T-helper 17 cell (primary cell): ENCODE measurements at regions not wholly inside any gene's neighbourhood (a gene's known extent, or its start where the extent isn't known, plus 50 kb on each side); places are given as distances from the start of the nearest gene placed in this dataset.

Experiments used
- ATAC-seq: fragments of 150-1000 bp; cut with Tn5 transposase; 2 replicates; pipeline ENCODE4 v1.10.0; 2021; ENCODE audit warnings: mild to moderate bottlenecking, moderate library complexity
- DNase-seq, 3 donors: peaks; one replicate each; pipeline versions ENCODE4 v3.0.0 to v3.0.0-alpha.2; 2020 to 2021
- H3K9me3 ChIP-seq: one replicate; pipeline ENCODE4 v1.7.0; 2013; ENCODE audit warnings: low read length, mild to moderate bottlenecking; ENCODE audit not compliant: control insufficient read depth, poor library complexity, severe bottlenecking
- H3K27ac Mint-ChIP-seq: one replicate; pipeline ENCODE4 v1.8.0; 2022; ENCODE audit warnings: mild to moderate bottlenecking, moderate library complexity, mixed read lengths
- H3K27me3 Mint-ChIP-seq: one replicate; pipeline ENCODE4 v1.8.0; 2022; ENCODE audit warnings: mixed read lengths
- H3K36me3 Mint-ChIP-seq: one replicate; pipeline ENCODE4 v1.8.0; 2022; ENCODE audit warnings: low read depth, mixed read lengths
- H3K4me1 Mint-ChIP-seq: one replicate; pipeline ENCODE4 v1.8.0; 2022; ENCODE audit warnings: mild to moderate bottlenecking, mixed read lengths
- H3K4me3 Mint-ChIP-seq: one replicate; pipeline ENCODE4 v1.8.0; 2022; ENCODE audit warnings: mild to moderate bottlenecking, moderate library complexity, mixed read lengths

DNA sequence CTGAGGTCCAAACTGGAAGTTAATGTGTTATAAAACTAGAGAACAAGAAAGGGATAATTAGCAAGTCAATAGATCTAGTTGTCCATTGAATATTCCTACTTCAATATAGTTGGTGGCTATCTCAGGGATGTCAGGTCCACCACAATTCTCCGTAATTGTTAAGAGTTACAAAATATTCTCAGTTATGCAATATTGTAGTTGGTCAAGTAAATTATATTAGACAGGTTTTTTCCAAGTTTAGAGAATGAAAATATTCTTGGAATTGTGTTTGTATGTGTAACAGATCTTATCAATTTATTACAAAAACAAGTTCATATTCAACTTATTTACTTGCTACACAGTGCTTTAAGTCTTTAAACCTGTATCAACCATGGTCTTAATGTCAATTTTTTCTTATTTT lies 547.4 kb downstream of the SPRY1 start:
- Mint-ChIP-seq H3K27ac (no peak overlapping the region), H3K36me3 (no peaks in the 10 kb centered on the region), H3K27me3 (no peaks in the 10 kb centered on the region), H3K4me1 (no peaks in the 10 kb centered on the region), H3K4me3 (no peak overlapping the region)
- DNase-seq (no peak), ATAC-seq (no peak)
- H3K9me3 ChIP-seq, result no peaks in the 10 kb centered on the region

DNA sequence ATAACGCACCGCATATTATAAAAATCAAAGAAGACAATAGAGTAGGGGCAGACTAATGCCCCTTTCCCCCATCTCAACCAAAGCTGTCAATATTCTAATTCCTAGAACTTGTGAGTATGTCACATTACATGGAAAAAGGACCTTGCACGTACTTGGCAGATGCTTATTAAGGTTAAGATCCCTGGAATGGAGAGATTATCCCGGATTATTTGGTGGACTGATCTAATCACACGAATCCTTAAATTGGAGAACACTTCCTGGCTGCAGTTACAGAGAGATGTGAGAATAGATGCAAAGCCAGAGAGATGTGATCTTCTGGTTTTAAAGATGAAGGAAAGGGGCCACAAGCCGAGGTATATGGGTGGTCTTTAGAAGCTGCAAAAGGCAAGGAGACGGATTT lies 548.7 kb downstream of the SPRY1 start:
- H3K4me3 Mint-ChIP-seq, result no peak overlapping the region
- no peaks in the 10 kb centered on the region for H3K36me3 Mint-ChIP-seq
- ATAC-seq, result no peak
- DNase-seq, result no peak
- H3K4me1 Mint-ChIP-seq, result no peaks in the 10 kb centered on the region
- no peaks in the 10 kb centered on the region for H3K27me3 Mint-ChIP-seq
- no peak overlapping the region for H3K27ac Mint-ChIP-seq
- H3K9me3 ChIP-seq, result no peaks in the 10 kb centered on the region

GRCh38 chr4:123950530-123950929 lies 553.9 kb downstream of the SPRY1 start:
- ATAC-seq, result no peak
- Mint-ChIP-seq H3K4me1 (no peaks in the 10 kb centered on the region), H3K4me3 (no peak overlapping the region), H3K36me3 (no peaks in the 10 kb centered on the region), H3K27me3 (no peaks in the 10 kb centered on the region), H3K27ac (no peak overlapping the region)
- no peak for DNase-seq
- no peaks in the 10 kb centered on the region for H3K9me3 ChIP-seq

DNA sequence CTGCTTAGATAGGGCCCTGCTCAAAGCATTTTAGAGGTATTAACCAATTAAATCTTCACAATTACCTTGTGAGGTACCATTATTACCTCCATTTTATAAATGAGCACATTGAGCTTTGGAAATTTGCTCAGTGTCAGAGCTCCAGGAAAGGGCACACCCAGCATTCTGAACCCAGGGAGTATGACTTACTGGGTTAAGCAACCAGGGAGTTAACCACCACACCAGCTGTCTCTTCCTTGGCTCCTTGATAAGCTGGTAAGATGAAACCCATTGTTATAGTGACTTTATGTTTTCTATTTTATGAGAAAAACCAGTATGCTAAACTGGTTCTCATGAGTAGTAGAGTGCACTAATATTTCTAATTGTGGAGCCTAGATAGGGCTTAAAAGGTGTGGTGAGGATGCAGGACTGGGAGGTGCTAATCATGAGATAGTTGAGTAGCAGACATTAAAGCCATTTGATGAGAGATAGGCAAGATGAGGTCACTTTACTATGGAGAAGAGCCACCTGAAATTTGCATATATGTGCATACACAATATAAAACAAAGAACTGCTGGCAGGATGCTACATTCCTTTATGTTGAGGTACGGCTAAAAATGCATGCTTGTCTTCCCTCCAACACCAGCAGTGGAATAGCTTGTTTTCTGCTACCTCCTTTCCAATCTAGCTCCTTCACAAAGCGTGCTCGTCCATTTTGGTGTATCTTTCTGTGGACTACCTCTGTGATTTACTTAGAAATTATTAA lies 556.1 kb downstream of the SPRY1 start:
- Mint-ChIP-seq H3K27ac (no peak overlapping the region), H3K36me3 (no peaks in the 10 kb centered on the region), H3K27me3 (no peaks in the 10 kb centered on the region), H3K4me3 (no peak overlapping the region), H3K4me1 (no peaks in the 10 kb centered on the region)
- ATAC-seq (no peak), DNase-seq (no peak)
- H3K9me3 ChIP-seq, result no peaks in the 10 kb centered on the region

DNA sequence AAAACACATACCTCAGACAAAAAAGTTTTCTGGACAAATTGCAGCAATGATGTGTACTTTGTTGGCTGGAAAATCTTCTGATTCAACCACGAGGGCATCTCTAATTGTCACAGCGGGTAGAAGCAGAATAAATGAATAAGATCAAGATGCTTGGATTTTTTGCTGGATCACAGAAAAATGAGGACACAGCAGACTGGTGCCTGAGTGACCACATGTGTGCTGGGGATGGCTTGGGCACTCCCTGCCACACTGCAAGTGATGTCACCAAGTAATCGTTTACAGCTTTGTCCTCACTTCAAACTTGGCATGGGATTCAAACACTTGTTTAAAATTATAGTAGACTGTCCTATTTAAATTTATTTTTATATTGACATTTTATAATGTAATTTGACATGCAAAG lies 557.0 kb downstream of the SPRY1 start:
- DNase-seq (no peak), ATAC-seq (no peak)
- Mint-ChIP-seq H3K27me3 (no peaks in the 10 kb centered on the region), H3K27ac (no peak overlapping the region), H3K4me1 (no peaks in the 10 kb centered on the region), H3K36me3 (no peaks in the 10 kb centered on the region), H3K4me3 (no peak overlapping the region)
- no peaks in the 10 kb centered on the region for H3K9me3 ChIP-seq

- no peaks in the 10 kb centered on the region for H3K4me1 Mint-ChIP-seq
- no peaks in the 10 kb centered on the region for H3K27me3 Mint-ChIP-seq
- no peak for DNase-seq
- no peak for ATAC-seq
- H3K4me3 Mint-ChIP-seq, result no peak overlapping the region
- H3K27ac Mint-ChIP-seq, result no peak overlapping the region
- H3K36me3 Mint-ChIP-seq, result no peaks in the 10 kb centered on the region
- no peaks in the 10 kb centered on the region for H3K9me3 ChIP-seq
Observed at GRCh38 chr4:123954220-123954619, 557.6 kb downstream of the SPRY1 start.

GRCh38 chr4:123955167-123955800 lies 558.7 kb downstream of the SPRY1 start:
- H3K36me3 Mint-ChIP-seq, result no peaks in the 10 kb centered on the region
- no peak overlapping the region for H3K4me3 Mint-ChIP-seq
- no peaks in the 10 kb centered on the region for H3K27me3 Mint-ChIP-seq
- H3K27ac Mint-ChIP-seq, result no peak overlapping the region
- no peaks in the 10 kb centered on the region for H3K4me1 Mint-ChIP-seq
- ATAC-seq, result no peak
- no peaks in the 10 kb centered on the region for H3K9me3 ChIP-seq
- DNase-seq, result no peak

- Mint-ChIP-seq H3K36me3 (no peaks in the 10 kb centered on the region), H3K27ac (no peak overlapping the region), H3K27me3 (no peaks in the 10 kb centered on the region), H3K4me3 (no peak overlapping the region), H3K4me1 (no peaks in the 10 kb centered on the region)
- ATAC-seq (no peak), DNase-seq (no peak)
- H3K9me3 ChIP-seq, result no peaks in the 10 kb centered on the region
Observed at GRCh38 chr4:123956204-123956603, 559.6 kb downstream of the SPRY1 start.

DNA sequence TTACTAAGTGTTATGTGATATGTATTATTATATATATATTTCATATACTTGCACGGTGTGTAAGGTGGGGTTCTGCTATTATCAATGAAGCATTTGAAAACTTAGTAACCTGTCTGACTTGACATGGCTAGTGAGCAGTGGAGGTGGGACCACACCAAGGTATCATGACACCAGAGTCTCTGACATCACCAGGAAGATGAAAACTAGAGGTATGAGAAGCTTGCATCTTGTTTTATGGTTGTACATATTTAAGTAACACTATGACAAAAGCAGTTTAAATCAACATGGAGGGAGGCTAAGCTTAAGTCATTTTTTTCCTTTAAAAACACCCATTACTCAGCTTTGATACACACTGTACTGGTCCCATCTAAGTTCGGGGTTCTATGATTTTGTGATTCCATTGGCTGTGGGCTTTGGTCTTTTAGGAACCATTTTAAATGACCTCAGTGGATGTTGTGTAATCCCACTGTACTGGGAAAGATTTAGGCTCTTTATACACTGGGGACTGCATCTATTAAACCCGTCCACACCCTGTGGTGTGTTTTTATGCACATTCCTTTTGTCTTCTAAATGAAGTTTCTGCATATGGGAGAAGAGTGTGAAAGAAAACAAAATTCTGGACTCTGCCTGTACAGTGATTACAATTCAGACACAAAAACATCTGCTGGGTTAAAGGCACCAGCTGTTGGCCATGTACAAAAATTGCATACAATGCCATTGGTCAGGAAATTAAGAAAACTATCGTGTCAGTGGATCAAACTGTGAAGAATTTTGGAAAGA lies 570.6 kb downstream of the SPRY1 start:
- H3K9me3 ChIP-seq, result no peaks in the 10 kb centered on the region
- no peaks in the 10 kb centered on the region for H3K36me3 Mint-ChIP-seq
- no peak for ATAC-seq
- no peak overlapping the region for H3K27ac Mint-ChIP-seq
- no peak overlapping the region for H3K4me3 Mint-ChIP-seq
- no peaks in the 10 kb centered on the region for H3K27me3 Mint-ChIP-seq
- H3K4me1 Mint-ChIP-seq, result no peaks in the 10 kb centered on the region
- no peak for DNase-seq

GRCh38 chr4:123972031-123972430 lies 575.4 kb downstream of the SPRY1 start:
- DNase-seq (no peak), ATAC-seq (no peak)
- Mint-ChIP-seq H3K27ac (no peak overlapping the region), H3K36me3 (no peaks in the 10 kb centered on the region), H3K4me3 (no peak overlapping the region), H3K27me3 (no peaks in the 10 kb centered on the region), H3K4me1 (no peaks in the 10 kb centered on the region)
- H3K9me3 ChIP-seq, result no peaks in the 10 kb centered on the region

DNA sequence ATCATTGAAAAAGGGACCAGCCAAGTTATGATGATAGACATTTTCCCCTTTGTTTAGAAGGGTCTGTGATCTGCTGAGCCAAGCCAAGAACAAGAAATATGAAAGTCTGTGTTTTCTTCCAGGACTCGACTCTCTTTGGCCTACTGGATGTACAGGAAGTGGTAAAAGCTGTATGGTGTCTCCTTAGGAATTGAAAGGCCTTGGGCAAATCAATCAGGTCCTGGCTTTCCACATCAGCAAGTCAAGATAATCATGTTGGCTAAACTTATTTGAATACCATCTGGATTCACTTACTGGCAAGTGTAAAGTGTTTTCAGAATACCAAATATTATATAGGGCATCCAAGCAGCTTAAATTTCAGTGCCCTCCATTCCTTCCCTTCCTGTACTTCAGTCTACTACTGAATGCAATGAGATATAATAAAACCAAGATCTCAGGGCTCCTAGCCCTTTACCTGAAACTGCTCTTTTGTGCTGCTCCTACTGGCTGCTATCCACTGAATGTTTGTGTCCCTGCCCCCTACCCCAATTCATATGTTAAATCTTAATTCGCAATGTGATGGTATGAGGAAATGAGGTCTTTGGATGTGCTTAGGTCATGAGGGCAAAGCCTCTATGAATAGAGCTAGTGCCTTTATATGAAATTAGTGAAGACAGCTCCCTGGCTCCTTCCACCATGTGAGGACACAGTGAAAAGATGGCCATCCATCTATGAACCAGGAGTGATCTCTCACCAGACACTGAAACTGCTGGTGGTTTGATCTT lies 578.0 kb downstream of the SPRY1 start:
- Mint-ChIP-seq H3K27me3 (no peaks in the 10 kb centered on the region), H3K36me3 (no peaks in the 10 kb centered on the region), H3K4me1 (no peaks in the 10 kb centered on the region), H3K27ac (no peak overlapping the region), H3K4me3 (no peak overlapping the region)
- no peak for ATAC-seq
- no peaks in the 10 kb centered on the region for H3K9me3 ChIP-seq
- no peak for DNase-seq

DNA sequence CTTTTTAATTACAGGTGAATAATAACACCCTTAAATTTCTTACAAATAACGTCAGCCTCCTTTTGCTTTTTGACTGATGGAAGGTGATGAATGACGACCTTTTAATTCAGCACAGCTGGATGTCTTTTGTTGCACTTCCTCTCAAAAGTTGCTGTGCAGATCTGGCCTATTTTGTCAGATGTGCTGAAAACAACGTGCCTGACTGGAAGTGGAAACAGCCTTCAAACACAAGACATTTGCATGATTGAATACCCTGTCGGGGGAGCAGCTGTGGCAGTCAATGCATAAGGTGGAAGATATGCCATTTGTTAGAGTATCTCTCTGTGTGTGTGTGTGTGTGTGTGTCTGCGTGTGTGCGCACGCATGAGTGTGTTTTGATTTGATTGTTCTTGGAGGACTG lies 579.7 kb downstream of the SPRY1 start:
- DNase-seq (no peak), ATAC-seq (no peak)
- Mint-ChIP-seq H3K27ac (no peak overlapping the region), H3K4me1 (no peaks in the 10 kb centered on the region), H3K36me3 (no peaks in the 10 kb centered on the region), H3K4me3 (no peak overlapping the region), H3K27me3 (no peaks in the 10 kb centered on the region)
- H3K9me3 ChIP-seq, result no peaks in the 10 kb centered on the region

- no peaks in the 10 kb centered on the region for H3K9me3 ChIP-seq
- Mint-ChIP-seq H3K4me1 (no peaks in the 10 kb centered on the region), H3K27ac (no peak overlapping the region), H3K36me3 (no peaks in the 10 kb centered on the region), H3K27me3 (no peaks in the 10 kb centered on the region), H3K4me3 (no peak overlapping the region)
- ATAC-seq, result no peak
- DNase-seq, result no peak
Observed at GRCh38 chr4:123976819-123977218, 580.2 kb downstream of the SPRY1 start.
